K562 (cell line): ENCODE measurements at regions not wholly inside any gene's neighbourhood (a gene's known extent, or its start where the extent isn't known, plus 50 kb on each side); places are given as distances from the start of the nearest gene placed in this dataset.

ENCODE experiments used
- EZH2 ChIP-seq: IDR thresholded peaks from 2 replicates; pipeline ENCODE4 v1.6.1; 2012; ENCODE audit warnings: low read depth, mild to moderate bottlenecking, inconsistent platforms, low read length, borderline replicate concordance
- FOXM1 ChIP-seq, 2 experiments: fragments of 450-650 bp in 1 of 2; sonication (generic) in 1 of 2; formaldehyde crosslinking in 1 of 2; IDR thresholded peaks; 2 replicates each; pipeline versions ENCODE4 v1.6.1 to v1.9.0; 2017 to 2022; ENCODE audit warnings: low read depth in 2 of 2, mild to moderate bottlenecking in 2 of 2, missing genetic modification reagents in 1 of 2, moderate library complexity in 1 of 2
- MXI1 ChIP-seq: IDR thresholded peaks from 2 replicates; pipeline ENCODE4 v1.6.1; 2011; ENCODE audit warnings: low read depth, mild to moderate bottlenecking, improper control_type of control experiment, low read length
- RB1 ChIP-seq: fragments of 450-650 bp; IDR thresholded peaks from 2 replicates; pipeline ENCODE4 v1.6.1; 2017; ENCODE audit warnings: low read depth, mild to moderate bottlenecking
- RBM15 ChIP-seq: fragments of 200-400 bp; formaldehyde crosslinking; IDR thresholded peaks from 2 replicates; pipeline ENCODE4 v1.6.1; 2018; ENCODE audit warnings: mild to moderate bottlenecking, low read length, moderate library complexity; ENCODE audit not compliant: insufficient read depth
- SMAD3 ChIP-seq: fragments of 450-650 bp; formaldehyde crosslinking; conservative IDR thresholded peaks from 2 replicates; pipeline ENCODE4 v1.4.0; 2020; ENCODE audit warnings: mild to moderate bottlenecking
- TF ChIP-seq, protein P1 (sequence below), 3 experiments: IDR thresholded peaks in 2 of 3; conservative IDR thresholded peaks in 1 of 3; 2 replicates each; pipeline ENCODE4 v1.5.1; 2011 to 2012; ENCODE audit warnings: low read length in 3 of 3, mild to moderate bottlenecking in 3 of 3, control low read depth in 2 of 3, improper control_type of control experiment in 1 of 3, inconsistent platforms in 1 of 3, low read depth in 1 of 3, mixed read lengths in 1 of 3, moderate library complexity in 1 of 3; ENCODE audit not compliant: insufficient read depth in 2 of 3

DNA sequence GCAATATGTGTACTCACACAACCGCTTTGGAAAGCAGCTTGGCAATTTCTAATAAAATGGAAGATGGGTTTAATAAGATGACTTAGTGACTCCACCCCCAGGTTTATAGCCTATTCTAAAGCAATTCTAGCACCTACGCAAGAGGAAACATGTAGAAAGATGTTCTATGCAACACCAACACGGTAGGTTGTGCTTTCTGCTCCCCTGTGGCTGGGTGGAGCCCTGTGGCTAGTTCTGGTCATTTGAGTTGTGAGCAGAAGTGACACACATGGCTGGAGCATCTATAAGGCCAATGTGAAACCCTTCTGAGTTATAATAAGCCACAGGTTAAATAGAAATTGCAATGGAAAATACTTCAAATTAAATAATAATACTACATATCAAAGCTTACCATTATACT, 310.7 kb downstream of the CD83 start:
- TF ChIP-seq EZH2 = no peak
- TF ChIP-seq, protein P1, sequence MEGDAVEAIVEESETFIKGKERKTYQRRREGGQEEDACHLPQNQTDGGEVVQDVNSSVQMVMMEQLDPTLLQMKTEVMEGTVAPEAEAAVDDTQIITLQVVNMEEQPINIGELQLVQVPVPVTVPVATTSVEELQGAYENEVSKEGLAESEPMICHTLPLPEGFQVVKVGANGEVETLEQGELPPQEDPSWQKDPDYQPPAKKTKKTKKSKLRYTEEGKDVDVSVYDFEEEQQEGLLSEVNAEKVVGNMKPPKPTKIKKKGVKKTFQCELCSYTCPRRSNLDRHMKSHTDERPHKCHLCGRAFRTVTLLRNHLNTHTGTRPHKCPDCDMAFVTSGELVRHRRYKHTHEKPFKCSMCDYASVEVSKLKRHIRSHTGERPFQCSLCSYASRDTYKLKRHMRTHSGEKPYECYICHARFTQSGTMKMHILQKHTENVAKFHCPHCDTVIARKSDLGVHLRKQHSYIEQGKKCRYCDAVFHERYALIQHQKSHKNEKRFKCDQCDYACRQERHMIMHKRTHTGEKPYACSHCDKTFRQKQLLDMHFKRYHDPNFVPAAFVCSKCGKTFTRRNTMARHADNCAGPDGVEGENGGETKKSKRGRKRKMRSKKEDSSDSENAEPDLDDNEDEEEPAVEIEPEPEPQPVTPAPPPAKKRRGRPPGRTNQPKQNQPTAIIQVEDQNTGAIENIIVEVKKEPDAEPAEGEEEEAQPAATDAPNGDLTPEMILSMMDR (IDR thresholded peaks at IDR 0.05 in 2 of 3, conservative IDR thresholded peaks at IDR 0.05 in 1 of 3; ENCODE audit: insufficient read depth in 2 of 3, low read depth in 1 of 3, low read length in 3 of 3) = no peak
- no peak for TF ChIP-seq RB1
- no peak for TF ChIP-seq MXI1
- TF ChIP-seq SMAD3 (CRISPR knock-in tag) = no peak
- no peak for TF ChIP-seq RBM15
- no peak for TF ChIP-seq FOXM1 (IDR thresholded peaks at IDR 0.05; ENCODE audit: low read depth)
- no peak for TF ChIP-seq FOXM1 (CRISPR knock-in tag; IDR thresholded peaks at IDR 0.05; ENCODE audit: low read depth)
